HEK293T (cell line): ENCODE measurements at regions not wholly inside any gene's neighbourhood (a gene's known extent, or its start where the extent isn't known, plus 50 kb on each side); places are given as distances from the start of the nearest gene placed in this dataset.
"Not testable (repeated sequence)": the region's sequence is repeated elsewhere in the genome, so short reads cannot be mapped to it uniquely, and the experiment has no call there.

Experiments used
- CTCF ChIA-PET: fragments of 350-600 bp; formaldehyde crosslinking; extraction: SDS; loops from one replicate; lab custom pipeline; 2021; ENCODE audit warnings: antibody characterized with exemption, inconsistent platforms; lab: Yijun Ruan, JAX
- POLR2A ChIA-PET: fragments of 350-600 bp; formaldehyde crosslinking; extraction: SDS; loops from one replicate; lab custom pipeline; 2020; ENCODE audit warnings: antibody characterized with exemption, inconsistent platforms; lab: Yijun Ruan, JAX
- DNase-seq: peaks from one replicate; pipeline ENCODE4 v3.0.0; 2012; ENCODE audit warnings: mixed read lengths; ENCODE audit errors: extremely low spot score
- ARNT ChIP-seq: fragments of 450-650 bp; IDR thresholded peaks from 2 replicates; pipeline ENCODE4 v1.6.1; 2017; ENCODE audit warnings: mild to moderate bottlenecking
- BHLHE40 ChIP-seq: fragments of 450-650 bp; IDR thresholded peaks from 2 replicates; pipeline ENCODE4 v1.6.1; 2016; ENCODE audit warnings: mild to moderate bottlenecking, moderate library complexity, borderline replicate concordance
- CTBP1 ChIP-seq: fragments of 450-650 bp; IDR thresholded peaks from 2 replicates; pipeline ENCODE4 v1.6.1; 2016; ENCODE audit warnings: borderline replicate concordance
- ELF4 ChIP-seq: fragments of 450-650 bp; IDR thresholded peaks from 2 replicates; pipeline ENCODE4 v1.6.1; 2017; ENCODE audit warnings: antibody characterized with exemption
- FOXA1 ChIP-seq: fragments of 450-650 bp; IDR thresholded peaks from 2 replicates; pipeline ENCODE4 v1.6.1; 2016; ENCODE audit warnings: mild to moderate bottlenecking
- FOXK2 ChIP-seq: fragments of 450-650 bp; IDR thresholded peaks from 2 replicates; pipeline ENCODE4 v1.6.1; 2016; ENCODE audit warnings: mild to moderate bottlenecking
- FOXM1 ChIP-seq: fragments of 450-650 bp; IDR thresholded peaks from 2 replicates; pipeline ENCODE4 v1.6.1; 2017; ENCODE audit warnings: mild to moderate bottlenecking, borderline replicate concordance
- HDGF ChIP-seq: fragments of 450-650 bp; IDR thresholded peaks from 2 replicates; pipeline ENCODE4 v1.6.1; 2017; ENCODE audit warnings: antibody characterized with exemption, borderline replicate concordance
- L3MBTL2 ChIP-seq: fragments of 450-650 bp; conservative IDR thresholded peaks from 2 replicates; pipeline ENCODE4 v1.6.1; 2016; ENCODE audit warnings: mild to moderate bottlenecking
- LEF1 ChIP-seq: fragments of 450-650 bp; IDR thresholded peaks from 2 replicates; pipeline ENCODE4 v1.6.1; 2017; ENCODE audit warnings: mild to moderate bottlenecking, borderline replicate concordance
- NFRKB ChIP-seq: fragments of 450-650 bp; IDR thresholded peaks from 2 replicates; pipeline ENCODE4 v1.6.1; 2016; ENCODE audit warnings: mild to moderate bottlenecking, moderate library complexity
- PKNOX1 ChIP-seq: fragments of 450-650 bp; IDR thresholded peaks from 2 replicates; pipeline ENCODE4 v1.6.1; 2016
- SP1 ChIP-seq: fragments of 450-650 bp; IDR thresholded peaks from 2 replicates; pipeline ENCODE4 v1.6.1; 2017
- SUZ12 ChIP-seq: fragments of 450-650 bp; IDR thresholded peaks from 2 replicates; pipeline ENCODE4 v1.6.1; 2016; ENCODE audit warnings: mild to moderate bottlenecking
- TARDBP ChIP-seq: fragments of 450-650 bp; IDR thresholded peaks from 2 replicates; pipeline ENCODE4 v1.6.1; 2016
- ZNF384 ChIP-seq: fragments of 450-650 bp; IDR thresholded peaks from 2 replicates; pipeline ENCODE4 v1.6.1; 2016

- DNase-seq = no peak
- ChIA-PET CTCF (no interaction called here), POLR2A (no interaction called here)
- no peak for TF ChIP-seq ZNF384
- no peak for TF ChIP-seq FOXA1
- no peak for TF ChIP-seq LEF1
- TF ChIP-seq FOXM1 = no peak
- TF ChIP-seq L3MBTL2 = no peak
- TF ChIP-seq HDGF = no peak
- no peak for TF ChIP-seq TARDBP
- TF ChIP-seq ELF4 = no peak
- TF ChIP-seq PKNOX1 = no peak
- no peak for TF ChIP-seq BHLHE40
- TF ChIP-seq FOXK2 = no peak
- no peak for TF ChIP-seq CTBP1
- TF ChIP-seq SUZ12 = no peak
- TF ChIP-seq SP1 = no peak
- TF ChIP-seq NFRKB = no peak
- no peak for TF ChIP-seq ARNT
Measured at GRCh38 chr17:72468841-72469240, 348.0 kb downstream of the SOX9 start.

- TF ChIP-seq ELF4 = no peak
- TF ChIP-seq FOXA1 = no peak
- TF ChIP-seq FOXM1 = no peak
- no peak for TF ChIP-seq ARNT
- TF ChIP-seq CTBP1 = no peak
- no peak for TF ChIP-seq FOXK2
- TF ChIP-seq SUZ12 = no peak
- TF ChIP-seq ZNF384 = no peak
- no peak for TF ChIP-seq NFRKB
- TF ChIP-seq BHLHE40 = no peak
- no peak for TF ChIP-seq SP1
- no peak for TF ChIP-seq PKNOX1
- TF ChIP-seq LEF1 = no peak
- no peak for TF ChIP-seq HDGF
- TF ChIP-seq L3MBTL2 = no peak
- CTCF ChIA-PET = no interaction called here
- POLR2A ChIA-PET = no interaction called here
- no peak for DNase-seq
Measured at GRCh38 chr17:72470121-72470705, 349.4 kb downstream of the SOX9 start.

- ChIA-PET CTCF (interaction anchor here (0.6 to 0.8 kb wide), 2 partner anchors 30 to 206 kb away, joined by 3 read pairs; no protein-coding TSS in a partner anchor), POLR2A (no interaction called here)
- DNase-seq = no peak
- TF ChIP-seq FOXM1 (no peak), FOXA1 (no peak), CTBP1 (no peak)
Measured at GRCh38 chr17:72470734-72471133, 349.9 kb downstream of the SOX9 start.

GRCh38 chr17:72471296-72471695 lies 350.5 kb downstream of the SOX9 start:
- ChIA-PET CTCF (interaction anchor here (0.6 to 0.8 kb wide), 2 partner anchors 30 to 206 kb away, joined by 3 read pairs; no protein-coding TSS in a partner anchor), POLR2A (no interaction called here)
- TF ChIP-seq LEF1 = no peak
- TF ChIP-seq ZNF384 = no peak
- TF ChIP-seq FOXM1 = no peak
- no peak for TF ChIP-seq NFRKB
- no peak for TF ChIP-seq ELF4
- TF ChIP-seq L3MBTL2 = no peak
- DNase-seq = no peak

- DNase-seq = no peak
- ChIA-PET CTCF (no interaction called here), POLR2A (no interaction called here)
- TF ChIP-seq LEF1 = no peak
- peak; percentile 32; the same call in 1 of the 2 replicates for TF ChIP-seq PKNOX1
Measured at GRCh38 chr17:72472106-72472505, 351.3 kb downstream of the SOX9 start.

GRCh38 chr17:72472853-72473390 lies 352.1 kb downstream of the SOX9 start:
- DNase-seq, POLR2A ChIA-PET, CTCF ChIA-PET: not testable (repeated sequence)

GRCh38 chr17:72474243-72474642 lies 353.4 kb downstream of the SOX9 start:
- TF ChIP-seq ELF4 (no peak), FOXK2 (no peak), ARNT (no peak), HDGF (no peak), ZNF384 (no peak), TARDBP (no peak), LEF1 (no peak), SP1 (no peak), NFRKB (no peak)
- ChIA-PET CTCF (no interaction called here), POLR2A (no interaction called here)
- no peak for DNase-seq
